Stimulated activated CD4-positive, alpha-beta T cell treated with anti-CD3 and anti-CD28 coated beads, Interleukin-4, amount 100 ng/mL, for 24 hours (primary cell): ENCODE measurements at regions not wholly inside any gene's neighbourhood (a gene's known extent, or its start where the extent isn't known, plus 50 kb on each side); places are given as distances from the start of the nearest gene placed in this dataset.

Experiments
- DNase-seq: peaks from one replicate; pipeline ENCODE4 v3.0.0-alpha.2; 2020

GRCh38 chr15:47502041-47502440 lies 215.3 kb upstream of the SEMA6D start:
- no peak for DNase-seq

GRCh38 chr15:47503876-47504275 lies 213.4 kb upstream of the SEMA6D start:
- no peak for DNase-seq

- no peak for DNase-seq
Measured at GRCh38 chr15:47504624-47505256, 212.6 kb upstream of the SEMA6D start.

- DNase-seq, result no peak
Measured at GRCh38 chr15:47505712-47506328, 211.5 kb upstream of the SEMA6D start.

GRCh38 chr15:47506329-47507100 lies 210.8 kb upstream of the SEMA6D start:
- no peak for DNase-seq

GRCh38 chr15:47507221-47507985 lies 209.9 kb upstream of the SEMA6D start:
- DNase-seq, result no peak

GRCh38 chr15:47511261-47511660 lies 206.0 kb upstream of the SEMA6D start:
- DNase-seq, result no peak

GRCh38 chr15:47513471-47513870 lies 203.8 kb upstream of the SEMA6D start:
- no peak for DNase-seq

GRCh38 chr15:47514200-47514652 lies 203.1 kb upstream of the SEMA6D start:
- DNase-seq, result no peak

GRCh38 chr15:47516558-47516957 lies 200.7 kb upstream of the SEMA6D start:
- no peak for DNase-seq

- DNase-seq, result no peak
Measured at GRCh38 chr15:47516972-47517371, 200.3 kb upstream of the SEMA6D start.

- no peak for DNase-seq
Measured at GRCh38 chr15:47517737-47518136, 199.6 kb upstream of the SEMA6D start.

GRCh38 chr15:47523681-47524475 lies 193.4 kb upstream of the SEMA6D start:
- no peak for DNase-seq

- no peak for DNase-seq
Measured at GRCh38 chr15:47529241-47529640, 188.1 kb upstream of the SEMA6D start.

GRCh38 chr15:47534673-47535072 lies 182.6 kb upstream of the SEMA6D start:
- no peak for DNase-seq

GRCh38 chr15:47541562-47541961 lies 175.7 kb upstream of the SEMA6D start:
- no peak for DNase-seq

GRCh38 chr15:47542312-47542989 lies 174.9 kb upstream of the SEMA6D start:
- no peak for DNase-seq

GRCh38 chr15:47548231-47548630 lies 169.1 kb upstream of the SEMA6D start:
- DNase-seq, result no peak

- no peak for DNase-seq
Measured at GRCh38 chr15:47548986-47549385, 168.3 kb upstream of the SEMA6D start.

- DNase-seq, result no peak
Measured at GRCh38 chr15:47551079-47551478, 166.2 kb upstream of the SEMA6D start.

GRCh38 chr15:47551546-47551945 lies 165.8 kb upstream of the SEMA6D start:
- no peak for DNase-seq
